ENCODE measurements at regions not wholly inside any gene's neighbourhood (a gene's known extent, or its start where the extent isn't known, plus 50 kb on each side); places are given as distances from the start of the nearest gene placed in this dataset.

- no peak for DNase-seq (ENCODE audit: extremely low spot score in 2 of 2)
- Histone ChIP-seq H3K27ac (no peak overlapping the region), H3K27me3 (no peaks in the 10 kb centered on the region), H3K9me3 (no peaks in the 10 kb centered on the region), H3K36me3 (no peaks in the 10 kb centered on the region), H3K4me1 (no peaks in the 10 kb centered on the region), H3K4me3 (no peak overlapping the region)
- intact Hi-C loops (cut with DNase I): no loop called here
- no peak for TF ChIP-seq CTCF (IDR thresholded peaks at IDR 0.05)
Observed at GRCh38 chr5:174409971-174410370, 314.4 kb upstream of the MSX2 start.

- no peak for DNase-seq (ENCODE audit: extremely low spot score in 2 of 2)
- TF ChIP-seq POLR2A (IDR thresholded peaks at IDR 0.05) (no peak), CTCF (IDR thresholded peaks at IDR 0.05) (no peak), POLR2AphosphoS5 (IDR thresholded peaks at IDR 0.05; ENCODE audit: insufficient read depth in 1 of 2, low read depth in 1 of 2) (no peak)
- Histone ChIP-seq H3K4me1 (no peaks in the 10 kb centered on the region), H3K27me3 (no peaks in the 10 kb centered on the region), H3K36me3 (no peaks in the 10 kb centered on the region), H3K4me3 (no peak overlapping the region), H3K9me3 (no peaks in the 10 kb centered on the region), H3K27ac (no peak overlapping the region)
- intact Hi-C loops (cut with DNase I): no loop called here
Observed at GRCh38 chr5:174410716-174411478, 313.5 kb upstream of the MSX2 start.

- Histone ChIP-seq H3K9me3 (no peaks in the 10 kb centered on the region), H3K27me3 (no peaks in the 10 kb centered on the region), H3K27ac (no peak overlapping the region), H3K36me3 (no peaks in the 10 kb centered on the region), H3K4me1 (no peaks in the 10 kb centered on the region), H3K4me3 (no peak overlapping the region)
- no peak for DNase-seq (ENCODE audit: extremely low spot score in 2 of 2)
- intact Hi-C loops (cut with DNase I): no loop called here
- TF ChIP-seq POLR2AphosphoS5 (IDR thresholded peaks at IDR 0.05; ENCODE audit: insufficient read depth in 1 of 2, low read depth in 1 of 2) (no peak), POLR2A (IDR thresholded peaks at IDR 0.05) (no peak), CTCF (IDR thresholded peaks at IDR 0.05) (no peak)
Observed at GRCh38 chr5:174411479-174411819, 312.9 kb upstream of the MSX2 start.

GRCh38 chr5:174412374-174412773 is 312.0 kb upstream of the MSX2 start:
- Histone ChIP-seq H3K36me3 (no peaks in the 10 kb centered on the region), H3K27me3 (no peaks in the 10 kb centered on the region), H3K27ac (no peak overlapping the region), H3K9me3 (no peaks in the 10 kb centered on the region), H3K4me1 (no peaks in the 10 kb centered on the region), H3K4me3 (no peak overlapping the region)
- intact Hi-C loops (cut with DNase I): no loop called here
- no peak for DNase-seq (ENCODE audit: extremely low spot score in 2 of 2)
- TF ChIP-seq POLR2AphosphoS5 (IDR thresholded peaks at IDR 0.05; ENCODE audit: insufficient read depth in 1 of 2, low read depth in 1 of 2) (no peak), CTCF (IDR thresholded peaks at IDR 0.05) (no peak)

- H3K4me3 ChIP-seq: no peak overlapping the region
- intact Hi-C loops (cut with DNase I): no loop called here
- no peaks in the 10 kb centered on the region for H3K36me3 ChIP-seq
- no peaks in the 10 kb centered on the region for H3K27me3 ChIP-seq
- no peaks in the 10 kb centered on the region for H3K9me3 ChIP-seq
- TF ChIP-seq CTCF (IDR thresholded peaks at IDR 0.05): no peak
- TF ChIP-seq POLR2A (IDR thresholded peaks at IDR 0.05): no peak
- no peak for TF ChIP-seq POLR2AphosphoS5 (IDR thresholded peaks at IDR 0.05; ENCODE audit: insufficient read depth in 1 of 2, low read depth in 1 of 2)
- DNase-seq (ENCODE audit: extremely low spot score in 2 of 2): no peak
- H3K4me1 ChIP-seq: no peaks in the 10 kb centered on the region
- no peak overlapping the region for H3K27ac ChIP-seq
Observed at GRCh38 chr5:174412941-174413340, 311.4 kb upstream of the MSX2 start.
